Liver (tissue), 8 donors: ENCODE measurements at regions not wholly inside any gene's neighbourhood (a gene's known extent, or its start where the extent isn't known, plus 50 kb on each side); places are given as distances from the start of the nearest gene placed in this dataset.

Experiments used
- DNase-seq: peaks from one replicate; pipeline ENCODE4 v3.0.0-alpha.2; 2017; ENCODE audit warnings: low spot score
- H3K27ac ChIP-seq, 2 donors: one replicate each; pipeline ENCODE4 v1.7.0; 2013; ENCODE audit warnings: inconsistent platforms in 2 of 2, low read length in 2 of 2, control low read depth in 1 of 2, low read depth in 1 of 2, mild to moderate bottlenecking in 1 of 2
- H3K27me3 ChIP-seq, 4 donors: one replicate each; pipeline versions ENCODE4 v1.6.1 to v1.7.0; 2013; ENCODE audit warnings: low read length in 3 of 4, inconsistent platforms in 1 of 4, mild to moderate bottlenecking in 1 of 4, moderate library complexity in 1 of 4; ENCODE audit not compliant: control insufficient read depth in 4 of 4, insufficient read depth in 4 of 4
- H3K36me3 ChIP-seq, 4 donors: one replicate each; pipeline versions ENCODE4 v1.6.1 to v1.7.0; 2013; ENCODE audit warnings: low read length in 3 of 4, mild to moderate bottlenecking in 3 of 4, low read depth in 1 of 4, moderate library complexity in 1 of 4; ENCODE audit not compliant: control insufficient read depth in 4 of 4, insufficient read depth in 3 of 4
- H3K4me1 ChIP-seq, 4 donors: one replicate each; pipeline versions ENCODE4 v1.6.1 to v1.7.0; 2013; ENCODE audit warnings: low read length in 3 of 4, mild to moderate bottlenecking in 3 of 4, moderate library complexity in 1 of 4; ENCODE audit not compliant: control insufficient read depth in 4 of 4, insufficient read depth in 4 of 4
- H3K4me3 ChIP-seq, 3 donors: one replicate each; pipeline versions ENCODE4 v1.6.1 to v1.7.0; 2013; ENCODE audit warnings: low read length in 3 of 3, control low read depth in 1 of 3, low read depth in 1 of 3, mild to moderate bottlenecking in 1 of 3
- H3K9ac ChIP-seq, 2 donors: one replicate each; pipeline ENCODE4 v1.7.0; 2013; ENCODE audit warnings: low read length in 2 of 2, mild to moderate bottlenecking in 2 of 2, moderate library complexity in 2 of 2, control low read depth in 1 of 2, low read depth in 1 of 2
- H3K9me3 ChIP-seq, 4 donors: one replicate each; pipeline versions ENCODE4 v1.6.1 to v1.7.0; 2013; ENCODE audit warnings: low read length in 3 of 4; ENCODE audit not compliant: control insufficient read depth in 4 of 4
- EGR1 ChIP-seq, 2 donors: IDR thresholded peaks; 2 replicates each; pipeline ENCODE4 v1.6.1; 2016 to 2018; ENCODE audit warnings: antibody characterized with exemption in 2 of 2, low read depth in 2 of 2
- FOXA1 ChIP-seq: IDR thresholded peaks from 2 replicates; pipeline ENCODE4 v1.6.1; 2016; ENCODE audit warnings: antibody characterized with exemption
- FOXA2 ChIP-seq: IDR thresholded peaks from 2 replicates; pipeline ENCODE4 v1.6.1; 2016; ENCODE audit warnings: antibody characterized with exemption
- HNF4A ChIP-seq, 2 donors: conservative IDR thresholded peaks; 2 replicates each; pipeline ENCODE4 v1.6.1; 2016; ENCODE audit warnings: antibody characterized with exemption in 2 of 2, mild to moderate bottlenecking in 2 of 2
- HNF4G ChIP-seq: IDR thresholded peaks from 2 replicates; pipeline ENCODE4 v1.6.1; 2016; ENCODE audit warnings: antibody characterized with exemption
- JUND ChIP-seq, 2 donors: IDR thresholded peaks; 2 replicates each; pipeline ENCODE4 v1.6.1; 2016; ENCODE audit warnings: antibody characterized with exemption in 2 of 2
- RAD21 ChIP-seq, 2 donors: IDR thresholded peaks; 2 replicates each; pipeline ENCODE4 v1.6.1; 2016; ENCODE audit warnings: antibody characterized with exemption in 2 of 2, mild to moderate bottlenecking in 2 of 2
- SP1 ChIP-seq: IDR thresholded peaks from 2 replicates; pipeline ENCODE4 v1.6.1; 2018; ENCODE audit warnings: antibody characterized with exemption, mild to moderate bottlenecking
- TAF1 ChIP-seq: conservative IDR thresholded peaks from 2 replicates; pipeline ENCODE4 v1.6.1; 2016; ENCODE audit warnings: antibody characterized with exemption, mild to moderate bottlenecking
- YY1 ChIP-seq: IDR thresholded peaks from 2 replicates; pipeline ENCODE4 v1.6.1; 2016; ENCODE audit warnings: antibody characterized with exemption, mild to moderate bottlenecking
- WGBS: extraction: QIAGEN DNeasy Blood & Tissue Kit; methylation state at CpG from one replicate; pipeline ENCODE4 v1.1.7; 2013; 5-methylcytosine and 5-hydroxymethylcytosine counted together
- TF ChIP-seq, protein P1 (sequence below): fragments of 150-350 bp; IDR thresholded peaks from 2 replicates; pipeline ENCODE4 v1.5.1; 2017; ENCODE audit warnings: improper control_type of control experiment, low read depth, low read length; ENCODE audit not compliant: missing input control
- TF ChIP-seq, protein P2 (sequence below): IDR thresholded peaks from 2 replicates; pipeline ENCODE4 v1.6.1; 2016; ENCODE audit warnings: antibody characterized with exemption
- donor health status: healthy.
- donor health status: healthy.
- donor health status: healthy.
- donor health status: healthy.
- donor health status: healthy.

DNA sequence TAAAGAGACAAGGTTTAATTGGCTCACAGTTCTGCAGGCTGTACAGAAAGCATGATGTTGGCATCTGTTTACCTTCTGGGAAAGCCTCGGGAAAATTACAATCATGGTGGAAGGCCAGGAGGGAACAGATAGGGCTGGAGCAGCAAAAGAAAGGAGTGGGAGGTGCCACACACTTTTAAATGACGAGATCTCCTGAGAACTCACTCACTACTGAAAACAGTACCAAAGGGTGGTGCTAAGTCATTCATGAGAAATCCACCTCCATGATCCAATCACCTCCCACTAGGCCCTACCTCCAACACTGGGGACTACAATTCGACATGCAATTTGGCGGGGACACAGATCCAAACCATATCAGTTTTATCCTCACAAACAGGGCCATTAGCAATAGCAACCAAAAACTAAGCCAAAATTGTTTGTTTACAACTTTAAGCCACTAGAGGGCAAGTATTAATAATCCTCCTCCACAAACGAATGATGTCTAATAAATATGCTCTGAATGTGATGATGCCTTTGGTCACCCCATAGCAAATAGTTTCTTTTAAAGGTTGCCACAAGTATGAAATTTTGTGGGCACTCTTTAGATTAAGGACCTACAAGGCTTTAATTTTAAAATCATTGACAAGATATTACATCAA, 129.2 kb upstream of the NRBF2 start:
- H3K9ac ChIP-seq: no peak overlapping the region
- H3K36me3 ChIP-seq: no peaks in the 10 kb centered on the region
- WGBS: 58% methylated on average over 5 of the region's 5 CpGs
- H3K27ac ChIP-seq: no peak overlapping the region
- no peaks in the 10 kb centered on the region for H3K27me3 ChIP-seq
- TF ChIP-seq HNF4A (conservative IDR thresholded peaks at IDR 0.05) (no peak), RAD21 (IDR thresholded peaks at IDR 0.05) (peak; percentile 53 to 66), SP1 (no peak), JUND (IDR thresholded peaks at IDR 0.05) (no peak), HNF4G (no peak)
- TF ChIP-seq, protein P1, sequence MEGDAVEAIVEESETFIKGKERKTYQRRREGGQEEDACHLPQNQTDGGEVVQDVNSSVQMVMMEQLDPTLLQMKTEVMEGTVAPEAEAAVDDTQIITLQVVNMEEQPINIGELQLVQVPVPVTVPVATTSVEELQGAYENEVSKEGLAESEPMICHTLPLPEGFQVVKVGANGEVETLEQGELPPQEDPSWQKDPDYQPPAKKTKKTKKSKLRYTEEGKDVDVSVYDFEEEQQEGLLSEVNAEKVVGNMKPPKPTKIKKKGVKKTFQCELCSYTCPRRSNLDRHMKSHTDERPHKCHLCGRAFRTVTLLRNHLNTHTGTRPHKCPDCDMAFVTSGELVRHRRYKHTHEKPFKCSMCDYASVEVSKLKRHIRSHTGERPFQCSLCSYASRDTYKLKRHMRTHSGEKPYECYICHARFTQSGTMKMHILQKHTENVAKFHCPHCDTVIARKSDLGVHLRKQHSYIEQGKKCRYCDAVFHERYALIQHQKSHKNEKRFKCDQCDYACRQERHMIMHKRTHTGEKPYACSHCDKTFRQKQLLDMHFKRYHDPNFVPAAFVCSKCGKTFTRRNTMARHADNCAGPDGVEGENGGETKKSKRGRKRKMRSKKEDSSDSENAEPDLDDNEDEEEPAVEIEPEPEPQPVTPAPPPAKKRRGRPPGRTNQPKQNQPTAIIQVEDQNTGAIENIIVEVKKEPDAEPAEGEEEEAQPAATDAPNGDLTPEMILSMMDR: peak; percentile 39
- no peaks in the 10 kb centered on the region for H3K9me3 ChIP-seq
- H3K4me1 ChIP-seq: no peaks in the 10 kb centered on the region
- H3K4me3 ChIP-seq: no peak overlapping the region
- DNase-seq: no peak

DNA sequence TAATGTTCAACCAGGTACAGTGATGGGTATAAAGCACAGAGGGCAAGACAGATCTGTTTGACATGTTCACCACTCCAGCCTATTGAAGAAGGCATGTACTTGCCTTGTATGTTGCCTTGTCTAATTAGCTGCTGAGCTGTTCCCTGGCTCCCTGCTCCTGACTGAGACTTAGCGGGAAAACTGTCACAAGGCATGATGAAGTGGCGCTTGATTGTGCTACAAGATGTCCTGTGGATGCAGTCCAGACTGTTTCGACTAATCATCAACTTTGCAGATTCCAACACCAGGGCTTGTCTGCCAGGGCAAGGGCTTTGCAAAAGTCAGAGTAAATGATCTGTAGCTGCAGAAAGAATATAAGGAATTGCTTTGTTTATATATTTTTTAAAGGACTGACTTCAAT, 136.2 kb upstream of the NRBF2 start:
- 55% methylated on average over 3 of the region's 3 CpGs for WGBS
- Histone ChIP-seq H3K9me3 (no peaks in the 10 kb centered on the region), H3K4me3 (no peak overlapping the region), H3K9ac (no peak overlapping the region), H3K27me3 (no peaks in the 10 kb centered on the region), H3K36me3 (no peaks in the 10 kb centered on the region), H3K27ac (no peak overlapping the region), H3K4me1 (peaks cover 0 to 4% (median 0%) of the 10 kb centered on the region in 4 donors)
- DNase-seq: no peak
- no peak for TF ChIP-seq EGR1 (IDR thresholded peaks at IDR 0.05; ENCODE audit: low read depth in 2 of 2)
- no peak for TF ChIP-seq FOXA2
- TF ChIP-seq, protein P2, sequence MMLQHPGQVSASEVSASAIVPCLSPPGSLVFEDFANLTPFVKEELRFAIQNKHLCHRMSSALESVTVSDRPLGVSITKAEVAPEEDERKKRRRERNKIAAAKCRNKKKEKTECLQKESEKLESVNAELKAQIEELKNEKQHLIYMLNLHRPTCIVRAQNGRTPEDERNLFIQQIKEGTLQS: no peak
- TF ChIP-seq HNF4A (conservative IDR thresholded peaks at IDR 0.05): no peak
- TF ChIP-seq YY1: no peak
- TF ChIP-seq HNF4G: no peak
- no peak for TF ChIP-seq FOXA1

DNA sequence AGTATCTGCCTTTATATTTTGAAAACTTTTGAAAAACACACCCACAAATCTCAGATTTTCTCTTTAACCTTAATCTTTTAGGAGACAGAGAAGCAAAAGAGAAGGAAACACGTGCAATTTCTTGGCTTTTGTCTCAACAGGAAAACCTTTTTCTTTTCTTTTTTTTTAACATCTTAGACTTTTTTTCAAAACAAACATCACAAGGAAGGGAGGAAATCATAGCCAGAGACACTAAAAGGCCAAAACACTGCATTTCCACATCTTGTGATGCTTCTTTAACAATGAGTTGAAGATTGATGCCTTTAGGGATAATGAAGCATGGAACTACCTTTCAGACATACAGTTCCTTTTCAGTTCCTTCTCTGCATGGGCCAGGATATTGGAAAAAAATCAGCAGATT, 136.6 kb upstream of the NRBF2 start:
- H3K27ac ChIP-seq: no peak overlapping the region
- DNase-seq: no peak
- TF ChIP-seq HNF4A (conservative IDR thresholded peaks at IDR 0.05): no peak
- no peak for TF ChIP-seq RAD21 (IDR thresholded peaks at IDR 0.05)
- no peak for TF ChIP-seq SP1
- no peak for TF ChIP-seq YY1
- no peak for TF ChIP-seq EGR1 (IDR thresholded peaks at IDR 0.05; ENCODE audit: low read depth in 2 of 2)
- TF ChIP-seq TAF1: no peak
- TF ChIP-seq, protein P1: no peak
- TF ChIP-seq HNF4G: no peak
- TF ChIP-seq FOXA1: no peak
- no peaks in the 10 kb centered on the region for H3K27me3 ChIP-seq
- no peaks in the 10 kb centered on the region for H3K9me3 ChIP-seq
- H3K36me3 ChIP-seq: no peaks in the 10 kb centered on the region
- H3K9ac ChIP-seq: no peak overlapping the region
- 58% methylated on average over 1 of the region's 1 CpG for WGBS
- no peak overlapping the region for H3K4me3 ChIP-seq
- H3K4me1 ChIP-seq: peaks cover 0 to 4% (median 0%) of the 10 kb centered on the region in 4 donors
